Motor neuron (in vitro differentiated cells): ENCODE measurements at regions not wholly inside any gene's neighbourhood (a gene's known extent, or its start where the extent isn't known, plus 50 kb on each side); places are given as distances from the start of the nearest gene placed in this dataset.

Source experiments
- ATAC-seq, 8 experiments: fragments of 200-7000 bp; cut with Tn5 transposase; replicated peaks in 6 of 8; 2 replicates each; pipeline ENCODE4 v1.8.0; 2021; ENCODE audit warnings: mild to moderate bottlenecking in 8 of 8, moderate library complexity in 8 of 8
- H3K27ac ChIP-seq, 2 donors: fragments of 250-450 bp; sonication (Bioruptor Pico); 2 replicates each; pipeline ENCODE4 v1.9.0; 2021; ENCODE audit warnings: antibody characterized with exemption in 2 of 2, mild to moderate bottlenecking in 2 of 2, moderate library complexity in 1 of 2
- H3K4me1 ChIP-seq, 2 donors: fragments of 250-450 bp; sonication (Bioruptor Pico); replicated peaks in 1 of 2; 2 replicates each; pipeline ENCODE4 v1.6.1; 2021; ENCODE audit warnings: antibody characterized with exemption in 2 of 2, mild to moderate bottlenecking in 2 of 2, moderate library complexity in 1 of 2
- H3K4me3 ChIP-seq, 5 donors: fragments of 250-450 bp; sonication (Bioruptor Pico); 2 replicates each; pipeline ENCODE4 v1.9.0; 2021; ENCODE audit warnings: antibody characterized with exemption in 5 of 5, mild to moderate bottlenecking in 5 of 5, moderate library complexity in 4 of 5
- WGBS, 10 experiments: fragments of 450-650 bp; shearing (Covaris generic); methylation state at CpG; one replicate each; pipeline ENCODE4 v1.0.0; 2022; 5-methylcytosine and 5-hydroxymethylcytosine counted together
- in situ Hi-C, 9 experiments: fragments of 400-800 bp; cut with MboI; loops; one replicate each; pipeline ENCODE4 v1.15.0; 2021; ENCODE audit warnings: low sequenced_read_pairs in 9 of 9, low pct_unique_long_range_greater_than_20kb in 2 of 9; ENCODE audit not compliant: unreplicated experiment in 9 of 9

DNA sequence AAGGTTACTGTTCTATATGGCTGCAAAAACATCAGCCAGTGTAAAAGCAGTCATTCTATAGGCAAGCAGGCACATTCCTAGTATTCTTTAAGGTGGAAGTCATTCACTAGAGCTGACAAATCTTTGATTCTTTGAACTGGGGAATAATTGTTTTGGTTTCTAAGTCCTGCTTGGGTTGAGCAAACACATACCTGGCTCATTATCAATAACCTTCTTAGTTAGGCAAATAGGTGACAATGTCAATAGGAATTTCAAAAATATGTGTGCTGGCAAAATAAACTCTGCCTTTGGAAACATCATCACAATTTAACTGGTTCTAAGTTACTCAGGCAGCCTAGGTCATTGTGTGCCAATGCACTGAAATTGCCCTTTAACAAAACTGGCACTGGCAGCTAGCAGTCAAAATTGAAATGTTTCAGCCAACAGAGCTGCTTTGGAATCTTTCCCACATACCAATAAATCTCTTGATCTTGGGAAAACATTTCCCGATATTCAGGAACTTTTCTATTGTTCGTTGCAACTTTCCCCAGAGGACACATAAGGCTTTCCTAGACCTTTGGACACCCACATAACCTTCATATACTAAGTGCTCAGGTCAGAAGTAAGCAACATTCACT, 402.0 kb upstream of the MMADHC start:
- 0 to 94% (median 56%) methylated on average over 1 to 2 of the region's 2 CpGs; no CpG with 5 or more reads in 2 of the 10 experiments for WGBS, 10 experiments
- peak in 1 of 8 experiments; percentile 31 for ATAC-seq
- Histone ChIP-seq H3K4me1 (no peaks in the 10 kb centered on the region), H3K27ac (no peak overlapping the region), H3K4me3 (no peak overlapping the region)
- in situ Hi-C loops: no loop called here

DNA sequence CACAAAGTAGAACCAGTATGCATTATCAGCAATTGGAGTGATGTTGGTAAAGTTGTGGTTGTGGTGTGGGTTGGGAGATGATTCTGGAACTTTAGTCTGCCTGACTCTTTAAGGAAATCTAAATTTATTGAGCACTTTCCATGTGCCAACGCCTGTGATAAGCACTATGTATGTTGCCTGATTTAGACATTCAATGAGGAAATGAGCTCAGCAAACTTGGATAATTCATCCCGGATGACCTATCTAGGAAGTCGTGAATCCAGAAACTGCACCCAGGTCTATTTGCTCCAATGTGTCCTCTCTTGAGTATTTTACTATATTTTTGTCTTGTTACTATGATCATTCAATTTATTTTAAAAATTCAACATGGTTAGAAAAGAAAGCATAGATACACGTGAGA, 400.8 kb upstream of the MMADHC start:
- Histone ChIP-seq H3K27ac (no peak overlapping the region), H3K4me3 (no peak overlapping the region), H3K4me1 (no peaks in the 10 kb centered on the region)
- 59 to 100% (median 92%) methylated on average over 1 to 4 of the region's 4 CpGs for WGBS, 10 experiments
- in situ Hi-C loops: no loop called here
- no peak for ATAC-seq

DNA sequence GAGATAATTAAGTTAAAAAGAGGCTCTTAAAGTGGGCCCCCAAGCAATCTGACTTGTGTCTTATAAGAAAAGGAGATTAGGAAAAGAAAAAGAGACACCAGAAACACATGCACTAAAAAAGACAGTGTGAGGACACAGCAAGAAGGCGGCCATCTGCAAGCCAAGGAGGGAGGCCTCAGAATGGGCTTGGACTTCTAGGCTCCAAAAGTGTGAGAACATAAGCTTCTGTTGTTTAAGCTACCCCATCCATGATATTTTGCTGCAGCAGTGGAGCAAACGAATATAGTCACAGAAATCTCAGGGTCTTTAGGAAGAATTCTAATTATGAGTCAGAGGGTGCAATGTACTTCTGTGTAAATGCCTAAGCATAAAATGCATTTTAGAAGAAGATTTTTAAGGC, 399.3 kb upstream of the MMADHC start:
- Histone ChIP-seq H3K4me3 (no peak overlapping the region), H3K4me1 (no peaks in the 10 kb centered on the region), H3K27ac (no peak overlapping the region)
- ATAC-seq: no peak
- in situ Hi-C loops: no loop called here
- 57 to 100% (median 85%) methylated on average over 1 to 2 of the region's 2 CpGs for WGBS, 10 experiments

DNA sequence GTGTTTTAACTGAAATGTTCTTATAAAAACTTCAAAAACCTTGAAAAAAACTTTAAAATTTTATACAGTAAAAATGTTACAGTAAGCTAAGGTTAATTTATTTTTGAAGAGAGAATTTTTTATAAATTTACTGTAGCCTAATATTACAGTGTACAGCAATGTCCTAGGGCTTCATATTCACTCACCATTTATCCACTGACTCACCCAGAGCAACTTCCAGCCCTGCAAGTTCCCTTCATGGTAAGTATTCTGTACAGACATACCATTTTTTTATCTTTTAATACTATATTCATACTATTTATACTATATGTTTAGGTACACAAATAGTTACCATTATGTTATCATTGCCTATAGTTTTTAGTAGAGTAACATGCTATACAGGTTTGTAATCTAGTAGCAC, 396.7 kb upstream of the MMADHC start:
- H3K27ac ChIP-seq: no peak overlapping the region
- no peak for ATAC-seq
- H3K4me3 ChIP-seq: no peak overlapping the region
- in situ Hi-C loops: no loop called here
- no peaks in the 10 kb centered on the region for H3K4me1 ChIP-seq

DNA sequence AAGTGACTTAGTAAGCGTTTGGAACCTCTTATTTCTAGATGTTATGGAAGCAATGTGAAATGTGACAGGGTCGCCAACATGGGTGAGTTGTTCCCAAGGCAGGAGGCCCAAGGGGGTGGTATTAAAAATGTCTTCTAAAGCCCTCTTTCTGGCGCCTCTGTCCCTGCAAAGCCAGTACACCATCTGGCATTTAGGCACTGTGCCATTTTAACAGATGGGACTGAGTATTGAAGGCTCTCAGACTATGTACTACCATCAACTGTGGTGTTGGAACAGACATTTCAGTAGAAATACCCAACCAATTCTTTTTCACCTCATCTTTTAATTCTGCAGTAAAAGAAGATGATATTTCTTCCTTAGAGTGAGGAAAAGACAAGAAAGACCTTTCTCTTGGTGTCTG, 384.5 kb upstream of the MMADHC start:
- ATAC-seq: peak in 2 of 8 experiments; percentile 62 to 85
- in situ Hi-C loops: no loop called here
- no peaks in the 10 kb centered on the region for H3K4me1 ChIP-seq
- H3K27ac ChIP-seq: no peak overlapping the region
- no peak overlapping the region for H3K4me3 ChIP-seq
- WGBS, 10 experiments: 6 to 100% (median 55%) methylated on average over 1 to 3 of the region's 3 CpGs; no CpG with 5 or more reads in 2 of the 10 experiments

DNA sequence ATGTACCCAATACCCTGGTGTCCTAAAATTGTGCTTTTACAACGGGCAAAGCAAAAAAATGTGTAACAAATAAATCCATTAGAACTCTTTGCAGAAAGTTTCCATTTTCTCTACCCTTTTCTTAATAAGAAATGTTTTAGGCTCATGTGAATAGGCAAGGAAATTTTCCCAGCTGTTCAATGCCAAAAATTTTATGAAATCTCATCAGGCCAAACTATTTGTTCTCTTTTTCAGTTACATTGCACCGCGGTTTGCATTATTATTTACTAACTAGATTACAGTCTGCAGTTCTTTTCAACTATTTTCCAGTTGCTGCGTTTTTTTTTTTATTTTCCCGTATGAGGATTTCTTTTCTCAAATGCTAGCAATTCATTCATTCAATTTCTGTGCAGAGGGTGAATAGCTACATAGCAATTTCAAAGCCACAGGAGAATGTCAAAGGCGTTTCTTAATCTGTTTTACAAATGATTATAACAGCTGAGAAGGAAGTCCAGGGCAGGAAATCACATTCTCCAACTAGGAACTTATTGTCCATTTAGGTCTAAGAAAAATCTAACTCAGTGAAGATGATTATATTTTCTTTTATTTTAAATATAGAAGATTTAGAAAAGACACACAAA, 367.5 kb upstream of the MMADHC start:
- no peak overlapping the region for H3K27ac ChIP-seq
- in situ Hi-C loops: no loop called here
- H3K4me1 ChIP-seq: no peaks in the 10 kb centered on the region
- H3K4me3 ChIP-seq: no peak overlapping the region
- ATAC-seq: no peak
- 27 to 85% (median 74%) methylated on average over 2 to 6 of the region's 6 CpGs for WGBS, 10 experiments

DNA sequence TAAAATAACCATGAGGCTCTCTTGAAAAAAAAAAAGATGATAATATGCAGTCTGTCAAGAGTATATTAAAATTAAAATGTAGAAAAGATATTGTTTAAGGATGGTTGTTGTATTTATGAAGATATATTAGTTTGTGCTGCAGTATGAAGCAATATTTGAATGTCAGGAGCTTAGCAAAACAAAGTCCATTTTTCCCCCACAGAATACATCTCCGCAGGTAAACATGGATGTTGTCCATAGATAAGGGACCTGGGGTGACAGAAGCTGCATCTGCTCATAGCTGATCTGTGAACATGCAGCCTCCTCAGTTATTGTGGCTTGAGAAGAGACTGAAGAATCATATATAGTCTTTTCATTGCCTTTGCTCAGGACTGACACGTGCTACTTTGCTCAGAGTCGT, 366.1 kb upstream of the MMADHC start:
- in situ Hi-C loops: no loop called here
- Histone ChIP-seq H3K4me1 (no peaks in the 10 kb centered on the region), H3K4me3 (no peak overlapping the region), H3K27ac (no peak overlapping the region)
- 80 to 100% (median 100%) methylated on average over 1 to 3 of the region's 3 CpGs; no CpG with 5 or more reads in 2 of the 10 experiments for WGBS, 10 experiments
- ATAC-seq: no peak

DNA sequence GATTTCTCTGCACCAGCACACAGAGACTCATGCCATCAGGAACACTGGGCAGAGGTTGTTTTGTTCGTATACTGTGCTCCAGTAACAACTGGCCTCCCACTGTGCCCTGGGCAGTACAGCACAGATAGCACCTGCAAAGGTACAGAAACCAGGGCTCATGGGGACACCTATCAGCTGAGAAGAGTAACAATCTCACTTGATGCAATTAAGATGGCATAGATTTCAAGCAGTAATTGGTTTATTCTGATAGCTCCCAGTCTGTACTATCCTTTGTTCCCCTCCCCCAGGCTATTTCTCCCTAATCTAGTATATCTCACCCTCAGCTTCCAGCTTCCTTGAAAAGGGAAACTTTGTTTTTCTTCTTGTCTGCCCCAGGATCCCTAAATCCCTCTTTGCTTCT, 343.9 kb upstream of the MMADHC start:
- 83 to 100% (median 83%) methylated on average over 1 of the region's 1 CpG; no CpG with 5 or more reads in 7 of the 10 experiments for WGBS, 10 experiments
- ATAC-seq: no peak
- in situ Hi-C loops: no loop called here
- H3K4me3 ChIP-seq: no peak overlapping the region
- H3K27ac ChIP-seq: no peak overlapping the region
- H3K4me1 ChIP-seq: no peaks in the 10 kb centered on the region

DNA sequence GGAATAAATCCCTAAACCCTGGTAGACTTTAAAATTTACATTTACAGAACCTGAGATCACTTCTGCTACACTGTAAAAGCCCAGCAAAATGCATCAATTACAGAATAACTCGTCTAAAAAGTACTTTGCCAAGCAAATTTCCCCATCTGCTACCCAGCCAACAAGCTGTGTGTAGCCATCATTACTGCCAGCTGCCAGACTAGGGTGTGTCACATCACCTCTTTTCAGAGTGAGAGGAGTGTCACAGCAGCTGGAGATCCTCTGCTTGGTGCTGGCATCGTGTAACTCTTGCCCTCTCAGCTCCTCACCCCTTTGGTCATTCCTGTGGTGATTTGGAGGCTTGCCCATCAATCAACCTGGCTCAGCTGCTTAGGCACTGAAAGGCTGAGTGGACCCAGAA, 340.4 kb upstream of the MMADHC start:
- in situ Hi-C loops: no loop called here
- no peak for ATAC-seq
- no peak overlapping the region for H3K4me3 ChIP-seq
- 0 to 90% (median 68%) methylated on average over 1 to 2 of the region's 2 CpGs; no CpG with 5 or more reads in 4 of the 10 experiments for WGBS, 10 experiments
- H3K27ac ChIP-seq: no peak overlapping the region
- H3K4me1 ChIP-seq: no peaks in the 10 kb centered on the region

DNA sequence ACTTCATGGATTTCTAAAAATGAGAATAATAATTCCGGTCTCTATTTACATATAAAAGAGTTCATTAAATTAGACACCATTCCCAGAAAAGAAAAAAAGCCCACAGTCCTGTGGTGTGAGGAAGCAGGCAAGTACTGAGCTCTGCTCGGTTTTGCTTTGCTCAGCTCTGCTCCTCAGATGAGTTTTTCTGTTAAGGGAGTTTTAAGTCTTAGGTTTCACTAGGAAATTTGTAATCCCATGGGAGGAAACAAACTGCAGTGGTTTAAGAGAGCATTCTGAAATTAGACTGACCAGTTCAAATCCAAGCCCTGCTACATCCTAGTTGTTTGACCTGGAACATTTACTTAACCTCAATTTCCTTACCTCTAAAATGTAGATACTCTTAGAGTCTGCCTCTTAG, 338.6 kb upstream of the MMADHC start:
- H3K27ac ChIP-seq: no peak overlapping the region
- H3K4me1 ChIP-seq: no peaks in the 10 kb centered on the region
- in situ Hi-C loops: no loop called here
- WGBS, 10 experiments: 30 to 85% (median 71%) methylated on average over 1 to 2 of the region's 2 CpGs; no CpG with 5 or more reads in 2 of the 10 experiments
- no peak for ATAC-seq
- no peak overlapping the region for H3K4me3 ChIP-seq

DNA sequence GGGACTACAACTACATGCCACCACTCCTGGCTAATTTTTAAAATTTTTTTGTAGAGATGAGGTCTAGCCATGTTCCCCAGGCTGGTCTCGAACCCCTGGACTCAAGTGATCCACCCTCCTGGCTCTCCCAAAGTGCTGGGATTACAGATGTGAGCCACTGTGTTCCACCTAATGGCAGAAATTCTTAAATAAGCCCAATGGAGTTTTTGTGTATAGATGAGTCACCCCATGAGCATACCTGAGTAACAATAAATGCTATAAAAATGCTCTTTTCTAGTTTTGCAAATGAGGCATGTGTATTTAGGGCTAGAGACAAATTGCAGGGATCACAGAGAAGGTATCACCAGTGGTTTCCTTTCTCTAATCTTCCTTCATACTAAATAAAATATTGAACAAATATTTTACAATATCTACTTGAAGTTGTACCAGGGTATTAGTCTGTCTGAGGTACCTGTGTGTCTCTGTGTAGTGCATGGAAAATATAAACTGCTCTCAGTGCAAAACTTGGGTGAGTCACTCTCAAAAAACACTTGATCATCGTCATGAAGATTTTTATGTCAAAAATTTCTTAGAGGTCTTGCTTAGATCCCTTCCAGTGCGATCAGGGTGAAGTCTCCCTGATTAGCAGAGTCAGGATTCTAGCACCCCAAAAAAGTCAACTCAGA, 337.1 kb upstream of the MMADHC start:
- WGBS, 10 experiments: 40 to 100% (median 88%) methylated on average over 1 to 3 of the region's 3 CpGs; no CpG with 5 or more reads in 2 of the 10 experiments
- no peak for ATAC-seq
- H3K27ac ChIP-seq: no peak overlapping the region
- in situ Hi-C loops: no loop called here
- no peaks in the 10 kb centered on the region for H3K4me1 ChIP-seq
- H3K4me3 ChIP-seq: no peak overlapping the region

DNA sequence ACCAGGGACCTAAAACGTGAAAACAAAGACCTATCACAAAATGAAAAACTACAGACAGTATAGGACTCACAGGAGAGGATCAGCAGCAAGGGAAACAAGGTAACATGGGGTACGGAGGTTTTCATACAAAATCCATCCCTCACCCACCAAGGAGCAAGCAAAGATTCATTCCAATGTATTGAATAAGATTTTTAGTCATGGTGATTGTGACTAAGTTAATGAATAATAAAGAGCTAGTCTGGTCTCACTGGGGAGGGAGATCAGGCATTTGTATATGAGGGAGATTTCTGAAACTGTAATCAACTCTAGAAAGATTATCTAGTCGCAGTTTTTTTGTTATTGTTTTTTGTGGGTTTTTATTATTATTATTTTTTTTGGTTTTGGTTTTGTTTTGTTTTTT, 336.5 kb upstream of the MMADHC start:
- Histone ChIP-seq H3K4me1 (no peaks in the 10 kb centered on the region), H3K4me3 (no peak overlapping the region), H3K27ac (no peak overlapping the region)
- in situ Hi-C loops: no loop called here
- no peak for ATAC-seq
- 30 to 94% (median 79%) methylated on average over 2 to 3 of the region's 3 CpGs for WGBS, 10 experiments

DNA sequence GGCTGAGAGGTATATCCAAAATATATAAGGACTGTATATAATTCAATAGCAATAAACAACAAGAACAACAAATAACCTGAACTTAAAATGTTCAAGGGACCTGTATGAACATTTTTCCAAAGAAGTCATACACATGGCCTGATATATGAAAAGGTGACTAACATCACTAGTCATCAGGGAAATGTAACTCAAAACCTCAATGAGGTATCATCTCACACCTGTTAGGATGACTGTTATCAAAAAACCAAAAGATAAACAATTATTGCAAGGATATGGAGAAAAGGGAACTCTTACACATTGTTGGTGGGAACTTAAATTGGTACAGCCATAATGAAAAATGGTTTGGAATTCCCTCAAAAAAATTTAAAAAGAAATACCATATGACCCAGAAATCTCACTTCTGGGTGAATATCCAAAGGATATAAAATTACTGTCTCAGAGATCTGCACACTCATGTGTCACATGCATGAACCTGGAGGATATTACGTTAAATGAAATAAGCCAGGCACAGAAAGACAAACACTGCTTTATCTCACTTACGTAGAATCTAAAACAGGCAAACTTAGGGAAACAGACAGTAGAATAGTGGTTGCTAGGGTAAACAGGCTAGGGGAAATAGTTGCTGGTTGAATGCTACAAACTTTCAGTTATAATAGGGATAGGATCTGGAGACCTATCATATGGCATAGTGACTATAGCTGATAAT, 334.5 kb upstream of the MMADHC start:
- Histone ChIP-seq H3K4me3 (no peak overlapping the region), H3K4me1 (no peaks in the 10 kb centered on the region), H3K27ac (no peak overlapping the region)
- WGBS, 10 experiments: 82 to 100% (median 100%) methylated on average over 1 to 2 of the region's 2 CpGs; no CpG with 5 or more reads in 1 of the 10 experiments
- in situ Hi-C loops: no loop called here
- ATAC-seq: no peak
